Mesenchymal stem cell (in vitro differentiated cells and primary cell): ENCODE measurements at regions not wholly inside any gene's neighbourhood (a gene's known extent, or its start where the extent isn't known, plus 50 kb on each side); places are given as distances from the start of the nearest gene placed in this dataset.

Source experiments
- DNase-seq: peaks from one replicate; pipeline ENCODE4 v3.0.0-alpha.2; 2013
- H2AFZ ChIP-seq: one replicate; pipeline ENCODE4 v1.6.1; 2013; ENCODE audit warnings: low read depth, mild to moderate bottlenecking, control low read depth, inconsistent platforms, low read length, moderate library complexity
- H2AK5ac ChIP-seq: 2 replicates; pipeline ENCODE4 v1.6.1; 2013; ENCODE audit warnings: low read length, moderate library complexity, mild to moderate bottlenecking, inconsistent platforms; ENCODE audit not compliant: severe bottlenecking
- H2BK120ac ChIP-seq: one replicate; pipeline ENCODE4 v1.6.1; 2013; ENCODE audit warnings: low read depth, mild to moderate bottlenecking, inconsistent platforms, low read length, moderate library complexity
- H2BK12ac ChIP-seq, 2 experiments: one replicate each; pipeline ENCODE4 v1.6.1; 2013; ENCODE audit warnings: inconsistent platforms in 2 of 2, low read length in 2 of 2, mild to moderate bottlenecking in 2 of 2, moderate library complexity in 2 of 2, control low read depth in 1 of 2
- H2BK15ac ChIP-seq: one replicate; pipeline ENCODE4 v1.6.1; 2013; ENCODE audit warnings: mild to moderate bottlenecking, low read depth, inconsistent platforms; ENCODE audit not compliant: poor library complexity, severe bottlenecking
- H2BK5ac ChIP-seq: 2 replicates; pipeline ENCODE4 v1.6.1; 2013; ENCODE audit warnings: low read depth, mild to moderate bottlenecking, low read length, control low read depth, inconsistent platforms; ENCODE audit not compliant: poor library complexity, severe bottlenecking
- H3K14ac ChIP-seq, 2 experiments: one replicate each; pipeline ENCODE4 v1.6.1; 2013; ENCODE audit warnings: inconsistent platforms in 2 of 2, low read length in 2 of 2, control low read depth in 1 of 2, mild to moderate bottlenecking in 1 of 2, moderate library complexity in 1 of 2
- H3K18ac ChIP-seq, 2 experiments: one replicate each; pipeline ENCODE4 v1.6.1; 2013; ENCODE audit warnings: inconsistent platforms in 2 of 2, low read length in 2 of 2, control low read depth in 1 of 2, low read depth in 1 of 2, mild to moderate bottlenecking in 1 of 2
- H3K23ac ChIP-seq, 2 experiments: one replicate each; pipeline ENCODE4 v1.6.1; 2013; ENCODE audit warnings: inconsistent platforms in 2 of 2, low read length in 2 of 2, mild to moderate bottlenecking in 2 of 2, moderate library complexity in 2 of 2, control low read depth in 1 of 2
- H3K27ac ChIP-seq: 2 replicates; pipeline ENCODE4 v1.5.1; 2013; ENCODE audit warnings: mild to moderate bottlenecking, moderate library complexity, low read length, control low read depth, inconsistent platforms; ENCODE audit not compliant: poor library complexity, severe bottlenecking
- H3K27me3 ChIP-seq, 2 experiments: 2 replicates each; pipeline versions ENCODE4 v1.6.1 to v1.7.0; 2013; ENCODE audit warnings: low read length in 2 of 2, mild to moderate bottlenecking in 2 of 2, moderate library complexity in 2 of 2, control low read depth in 1 of 2, inconsistent platforms in 1 of 2; ENCODE audit not compliant: control insufficient read depth in 1 of 2, insufficient read depth in 1 of 2
- H3K36me3 ChIP-seq, 2 experiments: 2 replicates each; pipeline versions ENCODE4 v1.6.1 to v1.7.0; 2013; ENCODE audit warnings: low read length in 2 of 2, control low read depth in 1 of 2, inconsistent platforms in 1 of 2, low read depth in 1 of 2, mild to moderate bottlenecking in 1 of 2; ENCODE audit not compliant: insufficient read depth in 2 of 2, control insufficient read depth in 1 of 2
- H3K4ac ChIP-seq, 2 experiments: one replicate each; pipeline ENCODE4 v1.6.1; 2013; ENCODE audit warnings: inconsistent platforms in 2 of 2, low read length in 2 of 2, mild to moderate bottlenecking in 2 of 2, moderate library complexity in 2 of 2, control low read depth in 1 of 2, low read depth in 1 of 2
- H3K4me1 ChIP-seq: 2 replicates; pipeline ENCODE4 v1.6.1; 2013; ENCODE audit warnings: low read depth, low read length, control low read depth; ENCODE audit not compliant: control insufficient read depth, insufficient read depth
- H3K4me2 ChIP-seq: 2 replicates; pipeline ENCODE4 v1.6.1; 2013; ENCODE audit warnings: low read length, mild to moderate bottlenecking, inconsistent platforms; ENCODE audit not compliant: poor library complexity, severe bottlenecking
- H3K4me3 ChIP-seq, 2 experiments: 2 replicates each; pipeline versions ENCODE4 v1.5.1 to v1.7.0; 2013; ENCODE audit warnings: low read length in 2 of 2, mild to moderate bottlenecking in 2 of 2, control low read depth in 1 of 2, low read depth in 1 of 2; ENCODE audit not compliant: insufficient read depth in 1 of 2
- H3K79me1 ChIP-seq: replicated peaks from 2 replicates; pipeline ENCODE4 v1.6.1; 2013; ENCODE audit warnings: mild to moderate bottlenecking, control low read depth, low read length, inconsistent platforms; ENCODE audit not compliant: poor library complexity, severe bottlenecking
- H3K9ac ChIP-seq: 2 replicates; pipeline ENCODE4 v1.7.0; 2013; ENCODE audit warnings: mild to moderate bottlenecking, low read length, moderate library complexity
- H3K9me3 ChIP-seq: 2 replicates; pipeline ENCODE4 v1.7.0; 2013; ENCODE audit warnings: mild to moderate bottlenecking, low read length; ENCODE audit not compliant: control insufficient read depth
- H4K8ac ChIP-seq: one replicate; pipeline ENCODE4 v1.6.1; 2013; ENCODE audit warnings: inconsistent platforms, mild to moderate bottlenecking, low read length, moderate library complexity
- H4K91ac ChIP-seq: one replicate; pipeline ENCODE4 v1.6.1; 2013; ENCODE audit warnings: mild to moderate bottlenecking, low read length, inconsistent platforms
- WGBS: methylation state at CpG from one replicate; pipeline ENCODE4 v1.1.7; 2013; ENCODE audit warnings: mixed read lengths; 5-methylcytosine and 5-hydroxymethylcytosine counted together

DNA sequence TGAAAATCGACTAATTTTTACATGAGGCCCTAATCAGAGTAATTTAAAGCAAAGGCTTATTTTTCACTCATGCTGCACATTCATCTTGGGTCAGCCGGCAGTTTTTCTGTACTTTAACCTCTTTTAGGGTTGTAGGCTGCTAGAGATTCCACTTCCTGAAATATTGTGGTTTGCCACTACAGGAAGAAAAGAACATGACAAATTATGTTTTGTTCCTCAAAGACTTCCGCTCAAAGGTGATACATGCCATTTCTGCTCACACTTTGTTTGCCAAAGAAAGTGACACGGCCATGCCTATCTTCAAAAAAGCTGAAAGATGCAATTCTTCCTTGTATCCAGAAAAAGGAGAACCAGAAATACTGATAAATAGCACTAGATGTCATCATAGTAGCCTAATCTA lies 183.4 kb upstream of the PPFIA2 start:
- H4K91ac ChIP-seq = no peak overlapping the region
- no peaks in the 10 kb centered on the region for H3K27me3 ChIP-seq
- H2AFZ ChIP-seq = no peak overlapping the region
- no peak overlapping the region for H4K8ac ChIP-seq
- no peak overlapping the region for H3K4ac ChIP-seq
- H3K9ac ChIP-seq = no peak overlapping the region
- WGBS = 49% methylated on average over 3 of the region's 4 CpGs
- H3K36me3 ChIP-seq = no peaks in the 10 kb centered on the region
- no peak overlapping the region for H2AK5ac ChIP-seq
- H3K4me3 ChIP-seq = no peak overlapping the region
- no peak overlapping the region for H3K27ac ChIP-seq
- no peak for DNase-seq
- no peak overlapping the region for H2BK12ac ChIP-seq
- no peak overlapping the region for H2BK5ac ChIP-seq
- H3K14ac ChIP-seq = no peak overlapping the region
- H3K23ac ChIP-seq = no peak overlapping the region
- peaks cover 2% of the 10 kb centered on the region for H3K9me3 ChIP-seq
- H2BK15ac ChIP-seq = no peak overlapping the region
- no peaks in the 10 kb centered on the region for H3K79me1 ChIP-seq
- no peak overlapping the region for H3K4me2 ChIP-seq
- H3K18ac ChIP-seq = no peak overlapping the region
- no peak overlapping the region for H2BK120ac ChIP-seq
- H3K4me1 ChIP-seq = no peaks in the 10 kb centered on the region

DNA sequence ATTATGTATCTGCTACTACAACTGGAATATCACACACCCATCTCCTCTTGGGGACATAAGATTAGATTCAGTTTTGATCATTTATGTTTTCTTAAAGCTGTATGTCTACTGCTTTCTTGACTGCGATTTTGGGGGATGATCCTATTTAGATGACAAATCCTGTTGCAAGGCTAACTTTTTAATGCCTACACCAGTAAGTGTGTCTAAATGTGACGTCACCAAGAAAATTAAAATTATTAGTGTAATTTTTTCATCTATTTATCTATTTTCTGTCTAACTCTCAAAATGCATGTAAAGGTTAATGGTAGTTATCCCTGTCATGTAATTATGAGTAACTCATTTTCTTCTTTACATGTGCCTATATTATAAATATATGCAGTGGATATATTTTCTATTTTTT lies 170.9 kb upstream of the PPFIA2 start:
- WGBS = no CpG with 5 or more reads among the region's 2 CpGs
- Histone ChIP-seq H3K79me1 (no peaks in the 10 kb centered on the region), H3K9ac (no peak overlapping the region), H3K4me3 (no peak overlapping the region), H4K91ac (no peak overlapping the region), H2BK12ac (no peak overlapping the region), H2AFZ (no peak overlapping the region), H3K27me3 (no peaks in the 10 kb centered on the region), H3K23ac (no peak overlapping the region), H2BK15ac (no peak overlapping the region), H2BK5ac (no peak overlapping the region), H3K4me2 (no peak overlapping the region), H3K18ac (no peak overlapping the region), H2AK5ac (no peak overlapping the region), H3K4me1 (no peaks in the 10 kb centered on the region), H3K14ac (no peak overlapping the region), H4K8ac (no peak overlapping the region), H3K36me3 (no peaks in the 10 kb centered on the region), H2BK120ac (no peak overlapping the region), H3K4ac (no peak overlapping the region), H3K9me3 (peaks cover 4% of the 10 kb centered on the region), H3K27ac (no peak overlapping the region)
- no peak for DNase-seq

DNA sequence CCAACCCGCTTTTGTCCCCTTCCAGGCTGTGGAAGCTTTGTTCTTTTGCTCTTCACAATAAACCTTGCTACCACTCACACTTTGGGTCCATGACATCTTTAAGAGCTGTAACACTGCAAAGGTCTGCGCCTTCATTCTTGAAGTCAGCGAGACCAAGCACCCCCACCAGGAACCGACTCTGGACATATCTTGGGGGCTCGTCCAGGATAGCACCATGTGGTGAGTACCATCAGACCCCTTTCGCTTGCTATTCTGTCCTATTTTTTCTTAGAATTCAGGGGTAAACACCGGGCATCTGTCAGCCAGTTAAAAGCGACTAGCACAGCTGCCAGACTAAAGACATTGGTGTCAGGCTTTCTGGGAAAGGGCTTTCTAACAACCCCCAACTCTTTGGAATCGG lies 137.6 kb upstream of the PPFIA2 start:
- peak; percentile 24 for DNase-seq
- Histone ChIP-seq H3K14ac (no peak overlapping the region), H3K4me3 (no peak overlapping the region), H2BK15ac (no peak overlapping the region), H3K23ac (no peak overlapping the region), H2BK120ac (no peak overlapping the region), H3K9me3 (no peaks in the 10 kb centered on the region), H2AK5ac (no peak overlapping the region), H3K79me1 (no peaks in the 10 kb centered on the region), H3K36me3 (no peaks in the 10 kb centered on the region), H3K4me1 (no peaks in the 10 kb centered on the region), H3K4ac (no peak overlapping the region), H3K4me2 (no peak overlapping the region), H2BK5ac (no peak overlapping the region), H3K27ac (no peak overlapping the region), H3K9ac (no peak overlapping the region), H2BK12ac (no peak overlapping the region), H2AFZ (no peak overlapping the region), H4K91ac (no peak overlapping the region), H4K8ac (no peak overlapping the region), H3K18ac (no peak overlapping the region), H3K27me3 (no peaks in the 10 kb centered on the region)
- 87% methylated on average over 9 of the region's 9 CpGs for WGBS

- Histone ChIP-seq H4K8ac (no peak overlapping the region), H2AFZ (no peak overlapping the region), H3K9me3 (no peaks in the 10 kb centered on the region), H2BK5ac (no peak overlapping the region), H2BK120ac (no peak overlapping the region), H3K9ac (no peak overlapping the region), H2AK5ac (no peak overlapping the region), H3K14ac (no peak overlapping the region), H3K4me3 (no peak overlapping the region), H3K4ac (no peak overlapping the region), H3K18ac (no peak overlapping the region), H4K91ac (no peak overlapping the region), H3K79me1 (no peaks in the 10 kb centered on the region), H2BK12ac (no peak overlapping the region), H3K4me1 (no peaks in the 10 kb centered on the region), H3K36me3 (no peaks in the 10 kb centered on the region), H3K27ac (peak overlapping the region; percentile 57), H2BK15ac (no peak overlapping the region), H3K4me2 (no peak overlapping the region), H3K27me3 (no peaks in the 10 kb centered on the region), H3K23ac (no peak overlapping the region)
- no peak for DNase-seq
These were observed 129.8 kb upstream of the PPFIA2 start for GRCh38 chr12:81888961-81889360.
